Heart left ventricle (tissue), 16 donors: ENCODE measurements at regions not wholly inside any gene's neighbourhood (a gene's known extent, or its start where the extent isn't known, plus 50 kb on each side); places are given as distances from the start of the nearest gene placed in this dataset.
"Not testable (repeated sequence)": the region's sequence is repeated elsewhere in the genome, so short reads cannot be mapped to it uniquely, and the experiment has no call there.

ENCODE experiments used
- ATAC-seq, 4 donors: fragments of 200-7000 bp; cut with Tn5 transposase; one replicate each; pipeline ENCODE4 v1.9.1; 2020 to 2022; ENCODE audit warnings: moderate library complexity in 4 of 4, mild to moderate bottlenecking in 3 of 4, moderate number of reproducible peaks in 1 of 4
- DNase-seq, 5 donors: peaks; one replicate each; pipeline ENCODE4 v3.0.0-alpha.2; 2020
- H3K27ac ChIP-seq, 12 donors: fragments of 200-600 bp; sonication (generic) in 4 of 12; one replicate each; pipeline versions ENCODE4 v1.5.0 to v1.8.0; 2016 to 2022; ENCODE audit warnings: mild to moderate bottlenecking in 2 of 12
- H3K27me3 ChIP-seq, 9 donors: fragments of 200-600 bp; sonication (generic) in 2 of 9; one replicate each; pipeline versions ENCODE4 v1.5.1 to v1.8.0; 2016 to 2022; ENCODE audit warnings: mild to moderate bottlenecking in 3 of 9
- H3K36me3 ChIP-seq, 9 donors: fragments of 200-600 bp; sonication (generic) in 2 of 9; one replicate each; pipeline versions ENCODE4 v1.5.0 to v1.8.0; 2018 to 2022; ENCODE audit warnings: mild to moderate bottlenecking in 2 of 9
- H3K4me1 ChIP-seq, 12 donors: fragments of 200-600 bp; sonication (generic) in 4 of 12; one replicate each; pipeline versions ENCODE4 v1.5.0 to v1.8.0; 2016 to 2022; ENCODE audit warnings: mild to moderate bottlenecking in 3 of 12
- H3K4me3 ChIP-seq, 12 donors: fragments of 200-600 bp; sonication (generic) in 4 of 12; one replicate each; pipeline versions ENCODE4 v1.5.0 to v1.8.0; 2017 to 2022; ENCODE audit warnings: mild to moderate bottlenecking in 9 of 12, moderate library complexity in 4 of 12
- H3K9me3 ChIP-seq, 12 donors: fragments of 200-600 bp; sonication (generic) in 4 of 12; one replicate each; pipeline versions ENCODE4 v1.5.0 to v1.8.0; 2016 to 2022; ENCODE audit warnings: mild to moderate bottlenecking in 1 of 12
- CTCF ChIP-seq, 12 donors: fragments of 200-600 bp; sonication (generic) in 4 of 12; IDR thresholded peaks; one replicate each; pipeline versions ENCODE4 v1.5.0 to v1.8.0; 2018 to 2022; ENCODE audit warnings: antibody characterized with exemption in 12 of 12, mild to moderate bottlenecking in 5 of 12
- POLR2A ChIP-seq, 2 donors: fragments of 450-650 bp; IDR thresholded peaks; one replicate each; pipeline ENCODE4 v1.6.1; 2017; ENCODE audit warnings: antibody characterized with exemption in 2 of 2, mild to moderate bottlenecking in 2 of 2, moderate library complexity in 2 of 2
- WGBS, 4 donors: extraction: QIAGEN DNeasy Blood & Tissue Kit in 2 of 4; methylation state at CpG; one replicate each; pipeline versions ENCODE4 v1.1.5 to v1.1.7; 2013 to 2018; 5-methylcytosine and 5-hydroxymethylcytosine counted together
- intact Hi-C, 10 donors: fragments of 100-400 bp; cut with DNase I; formaldehyde crosslinking; loops; one replicate each; pipeline versions ENCODE4 v1.11.1 to v1.14.2; 2022
- donor health status: ischemic (EF 13 %, LVEDD 7.1; RV severe dilation, severe dysfunction).
- donor health status: healthy with polysubstance abuse.
- donor health status: DM: no; HTN: yes; CAD: no.
- donor health status: DM: no; HTN: no; CAD: no.
- donor health status: ischemic (EF 25% LVEDD 6.9; RV normal size, moderate dysfunction).
- donor health status: ischemic (EF 25% LVEDD 5.7; RV mildly dilated, moderate dysfunction).
- donor health status: healthy.
- donor health status: DM: yes; HTN: yes; CAD: no.
- donor health status: ischemic (EF 35%, LVEDD 5.7; RV mildly dilated, moderate dysfunction).
- donor health status: nonischemic (EF 11% LVEDD 7.7; RV severe dilation, severe dysfunction).
- donor health status: DM: yes; HTN: yes; CAD: no.
- donor health status: PGD.
- donor health status: ischemic (EF 29% LVEDD 5.4; RV normal size, mild dysfunction).
- donor health status: nonischemic (EF 23%, LVEDD 6.1; RV moderate dilation, normal function).

- H3K27ac ChIP-seq, result no peak overlapping the region
- peaks cover 0 to 7% (median 2%) of the 10 kb centered on the region in 12 donors for H3K9me3 ChIP-seq
- WGBS, 4 donors, result 60 to 87% (median 80%) methylated on average over 2 of the region's 2 CpGs
- intact Hi-C loops, result no loop called here
- ATAC-seq, result no peak
- no peak for DNase-seq
- no peaks in the 10 kb centered on the region for H3K36me3 ChIP-seq
- no peaks in the 10 kb centered on the region for H3K27me3 ChIP-seq
- no peaks in the 10 kb centered on the region for H3K4me1 ChIP-seq
- no peak overlapping the region for H3K4me3 ChIP-seq
- TF ChIP-seq POLR2A (IDR thresholded peaks at IDR 0.05), result no peak
These were observed 888.8 kb upstream of the SOX11 start for GRCh38 chr2:4803396-4803795.

- intact Hi-C loops, result not testable (repeated sequence)
These were observed 878.0 kb upstream of the SOX11 start for GRCh38 chr2:4814137-4814536.

DNA sequence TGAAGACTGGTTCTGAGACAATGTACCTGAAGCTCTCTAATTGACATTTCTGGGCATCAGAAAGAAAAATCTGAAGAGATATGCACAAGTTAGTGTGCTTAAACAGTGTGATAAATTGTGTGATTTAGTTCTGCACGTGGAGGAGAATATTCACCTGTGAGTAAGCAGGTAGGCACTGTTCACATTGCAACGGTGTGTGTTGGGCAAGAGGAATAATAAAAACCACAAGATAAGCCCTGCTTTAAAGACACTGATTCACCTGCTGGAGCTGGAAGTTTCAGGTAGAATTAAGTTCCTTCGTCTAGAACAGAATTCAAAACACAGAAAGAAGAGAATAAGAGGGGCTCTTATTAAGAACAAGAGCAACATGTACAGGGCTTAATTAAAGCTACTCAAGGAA, 864.3 kb upstream of the SOX11 start:
- 72 to 79% (median 78%) methylated on average over 3 of the region's 3 CpGs for WGBS, 4 donors
- ATAC-seq, result no peak
- no peaks in the 10 kb centered on the region for H3K4me1 ChIP-seq

More at GRCh38 chr2:4814137-4814536, 878.0 kb upstream of the SOX11 start:
- not testable (repeated sequence) for ATAC-seq, H3K4me3 ChIP-seq, H3K27me3 ChIP-seq, H3K36me3 ChIP-seq, H3K4me1 ChIP-seq, H3K27ac ChIP-seq, DNase-seq
- H3K9me3 ChIP-seq, result peaks cover 0 to 12% (median 0%) of the 10 kb centered on the region in 12 donors

DNA sequence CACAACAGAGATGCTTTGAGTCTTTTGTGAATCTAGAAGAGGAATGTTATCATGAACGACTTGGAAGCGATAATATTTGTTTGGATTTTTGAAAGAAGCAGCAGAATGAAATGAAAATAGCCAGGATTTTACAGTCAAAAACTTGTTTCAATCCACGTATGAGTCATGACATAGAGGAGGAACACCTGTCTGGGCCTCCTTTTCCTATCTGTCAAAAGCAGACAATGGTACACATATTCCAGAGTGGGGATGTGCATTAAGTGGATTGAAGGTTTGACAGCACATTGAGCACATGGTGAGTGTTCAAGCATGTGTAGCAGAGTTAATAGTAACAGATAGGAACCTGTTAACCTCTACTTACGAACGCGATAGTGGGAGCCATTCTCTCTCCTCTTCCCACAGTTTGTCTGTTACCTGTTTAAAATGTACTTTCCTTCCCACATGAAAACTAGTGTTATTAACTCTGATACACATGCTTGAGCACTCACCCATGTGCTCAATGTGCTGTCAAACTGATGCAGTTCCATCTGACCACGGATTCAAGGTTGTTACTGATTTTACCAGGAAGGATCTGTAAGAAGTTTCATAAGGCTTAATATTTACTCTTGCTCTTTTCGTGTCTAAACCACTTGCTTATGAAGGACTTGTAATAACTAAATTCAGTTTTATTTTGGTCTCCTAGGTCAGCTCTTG, 863.4 kb upstream of the SOX11 start:
- Histone ChIP-seq H3K27ac (no peak overlapping the region), H3K4me1 (no peaks in the 10 kb centered on the region), H3K4me3 (no peak overlapping the region), H3K36me3 (no peaks in the 10 kb centered on the region), H3K27me3 (no peaks in the 10 kb centered on the region), H3K9me3 (no peaks in the 10 kb centered on the region)
- no peak for DNase-seq
- intact Hi-C loops, result loop anchor here in 1 of 10 donors (2.0 kb wide), 1 partner anchor 36 kb away; no protein-coding TSS in a partner anchor
- ATAC-seq, result no peak
- WGBS, 4 donors, result 74 to 83% (median 78%) methylated on average over 8 of the region's 8 CpGs
- no peak for TF ChIP-seq CTCF (IDR thresholded peaks at IDR 0.05)
- no peak for TF ChIP-seq POLR2A (IDR thresholded peaks at IDR 0.05)

More for the DNA sequence above, 864.3 kb upstream of the SOX11 start:
- intact Hi-C loops, result loop anchor here in 1 of 10 donors (2.0 kb wide), 1 partner anchor 35 kb away; no protein-coding TSS in a partner anchor
- H3K9me3 ChIP-seq, result no peaks in the 10 kb centered on the region
- no peak overlapping the region for H3K4me3 ChIP-seq
- H3K36me3 ChIP-seq, result no peaks in the 10 kb centered on the region
- no peak for DNase-seq
- TF ChIP-seq CTCF (IDR thresholded peaks at IDR 0.05) (no peak), POLR2A (IDR thresholded peaks at IDR 0.05) (no peak)
- no peak overlapping the region for H3K27ac ChIP-seq
- no peaks in the 10 kb centered on the region for H3K27me3 ChIP-seq

DNA sequence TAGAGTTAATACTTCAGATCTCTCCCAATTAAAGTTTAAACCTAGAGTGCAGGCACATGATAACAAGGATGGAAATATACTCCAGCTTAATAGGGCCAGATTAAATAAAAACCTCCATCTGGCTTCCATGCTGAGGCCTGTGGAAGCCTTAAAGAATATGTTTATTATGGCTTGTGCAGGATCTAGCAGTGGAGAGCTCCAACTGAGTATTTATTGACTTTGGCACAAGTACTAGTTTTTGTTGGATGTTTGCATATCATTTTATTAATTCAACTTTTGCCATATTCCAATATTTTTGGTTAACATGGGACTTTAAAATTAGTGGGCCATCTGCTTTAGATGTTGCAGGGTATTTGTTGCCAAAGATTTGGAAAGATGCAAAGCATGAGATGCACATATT, 860.4 kb upstream of the SOX11 start:
- H3K4me1 ChIP-seq, result no peaks in the 10 kb centered on the region
- intact Hi-C loops, result no loop called here
- no peak for TF ChIP-seq CTCF (IDR thresholded peaks at IDR 0.05)
- no peak for TF ChIP-seq POLR2A (IDR thresholded peaks at IDR 0.05)

More for the DNA sequence above, 860.4 kb upstream of the SOX11 start:
- Histone ChIP-seq H3K27me3 (no peaks in the 10 kb centered on the region), H3K36me3 (no peaks in the 10 kb centered on the region), H3K4me3 (no peak overlapping the region), H3K9me3 (no peaks in the 10 kb centered on the region), H3K27ac (no peak overlapping the region)
- no peak for DNase-seq
- no peak for ATAC-seq
